HepG2 (cell line): ENCODE measurements at regions not wholly inside any gene's neighbourhood (a gene's known extent, or its start where the extent isn't known, plus 50 kb on each side); places are given as distances from the start of the nearest gene placed in this dataset.

Experiments used
- EZH2 ChIP-seq: conservative IDR thresholded peaks from 2 replicates; pipeline ENCODE4 v1.6.1; 2012; ENCODE audit warnings: mild to moderate bottlenecking, low read depth, low read length, moderate library complexity
- KAT8 ChIP-seq: IDR thresholded peaks from 2 replicates; pipeline ENCODE4 v1.6.1; 2016; ENCODE audit warnings: missing genetic modification reagents, missing compliant biosample characterization
- NFATC3 ChIP-seq: sonication (generic); formaldehyde crosslinking; IDR thresholded peaks from 2 replicates; pipeline ENCODE4 v1.5.1; 2020; ENCODE audit warnings: mild to moderate bottlenecking, missing genetic modification reagents
- RBM22 ChIP-seq: fragments of 200-400 bp; formaldehyde crosslinking; optimal IDR thresholded peaks from 2 replicates; pipeline ENCODE3; 2017; ENCODE audit warnings: mild to moderate bottlenecking, low read length, moderate library complexity
- ZNF747 ChIP-seq: sonication (generic); formaldehyde crosslinking; IDR thresholded peaks from 2 replicates; pipeline ENCODE4 v1.8.1; 2023; ENCODE audit warnings: missing genetic modification reagents, mild to moderate bottlenecking, borderline replicate concordance
- TF ChIP-seq, protein P1 (sequence below): sonication (generic); formaldehyde crosslinking; IDR thresholded peaks from 2 replicates; pipeline ENCODE4 v1.8.0; 2022; ENCODE audit warnings: mild to moderate bottlenecking, missing genetic modification reagents

- TF ChIP-seq RBM22 (no peak), ZNF747 (CRISPR knock-in tag) (no peak), KAT8 (no peak), NFATC3 (CRISPR knock-in tag) (no peak), EZH2 (no peak)
- TF ChIP-seq, protein P1, sequence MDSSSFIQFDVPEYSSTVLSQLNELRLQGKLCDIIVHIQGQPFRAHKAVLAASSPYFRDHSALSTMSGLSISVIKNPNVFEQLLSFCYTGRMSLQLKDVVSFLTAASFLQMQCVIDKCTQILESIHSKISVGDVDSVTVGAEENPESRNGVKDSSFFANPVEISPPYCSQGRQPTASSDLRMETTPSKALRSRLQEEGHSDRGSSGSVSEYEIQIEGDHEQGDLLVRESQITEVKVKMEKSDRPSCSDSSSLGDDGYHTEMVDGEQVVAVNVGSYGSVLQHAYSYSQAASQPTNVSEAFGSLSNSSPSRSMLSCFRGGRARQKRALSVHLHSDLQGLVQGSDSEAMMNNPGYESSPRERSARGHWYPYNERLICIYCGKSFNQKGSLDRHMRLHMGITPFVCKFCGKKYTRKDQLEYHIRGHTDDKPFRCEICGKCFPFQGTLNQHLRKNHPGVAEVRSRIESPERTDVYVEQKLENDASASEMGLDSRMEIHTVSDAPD (CRISPR knock-in tag) = no peak
These were observed 98.9 kb upstream of the NANOS1 start for GRCh38 chr10:118930614-118931013.
